BE2C (cell line): ENCODE measurements at regions not wholly inside any gene's neighbourhood (a gene's known extent, or its start where the extent isn't known, plus 50 kb on each side); places are given as distances from the start of the nearest gene placed in this dataset.

Source experiments
- DNase-seq: peaks from one replicate; pipeline ENCODE4 v3.0.0-alpha.2; 2020
- H3K27me3 ChIP-seq: fragments of 250-450 bp; sonication (Bioruptor Pico); 2 replicates; pipeline ENCODE4 v1.5.1; 2020; ENCODE audit warnings: mild to moderate bottlenecking
- H3K36me3 ChIP-seq: fragments of 250-450 bp; sonication (Bioruptor Pico); 2 replicates; pipeline ENCODE4 v1.5.1; 2020; ENCODE audit warnings: mild to moderate bottlenecking
- H3K4me1 ChIP-seq: fragments of 250-450 bp; sonication (Bioruptor Pico); 2 replicates; pipeline ENCODE4 v1.5.1; 2020
- H3K4me3 ChIP-seq: 2 replicates; pipeline ENCODE4 v1.5.1; 2011; ENCODE audit warnings: low read depth, low read length
- H3K9me3 ChIP-seq: fragments of 250-450 bp; sonication (Bioruptor Pico); 2 replicates; pipeline ENCODE4 v1.5.1; 2020
- TF ChIP-seq, protein P1 (sequence below): IDR thresholded peaks from 2 replicates; pipeline ENCODE4 v1.5.1; 2012; ENCODE audit warnings: mild to moderate bottlenecking, low read depth, low read length

DNA sequence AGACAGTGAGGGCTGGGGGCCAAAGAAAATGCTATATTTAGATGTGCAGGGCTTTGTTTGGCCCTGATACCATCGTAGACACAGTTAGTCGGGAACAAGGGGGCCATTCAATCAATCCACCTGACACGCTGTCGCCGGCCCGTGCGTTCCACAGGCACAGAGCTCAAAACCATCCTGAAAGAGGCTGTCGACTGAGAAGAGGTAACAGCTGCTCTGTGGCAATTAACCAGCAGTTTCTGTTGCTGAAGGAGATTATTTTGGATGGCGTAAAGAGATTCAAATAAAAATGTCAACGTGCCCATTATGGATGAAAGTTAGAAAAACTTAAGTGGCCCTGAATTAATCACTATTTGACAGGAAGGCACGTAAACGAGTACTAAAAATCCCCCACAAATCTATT lies 276.2 kb upstream of the IRX5 start:
- H3K9me3 ChIP-seq = no peaks in the 10 kb centered on the region
- no peak overlapping the region for H3K4me3 ChIP-seq
- TF ChIP-seq, protein P1, sequence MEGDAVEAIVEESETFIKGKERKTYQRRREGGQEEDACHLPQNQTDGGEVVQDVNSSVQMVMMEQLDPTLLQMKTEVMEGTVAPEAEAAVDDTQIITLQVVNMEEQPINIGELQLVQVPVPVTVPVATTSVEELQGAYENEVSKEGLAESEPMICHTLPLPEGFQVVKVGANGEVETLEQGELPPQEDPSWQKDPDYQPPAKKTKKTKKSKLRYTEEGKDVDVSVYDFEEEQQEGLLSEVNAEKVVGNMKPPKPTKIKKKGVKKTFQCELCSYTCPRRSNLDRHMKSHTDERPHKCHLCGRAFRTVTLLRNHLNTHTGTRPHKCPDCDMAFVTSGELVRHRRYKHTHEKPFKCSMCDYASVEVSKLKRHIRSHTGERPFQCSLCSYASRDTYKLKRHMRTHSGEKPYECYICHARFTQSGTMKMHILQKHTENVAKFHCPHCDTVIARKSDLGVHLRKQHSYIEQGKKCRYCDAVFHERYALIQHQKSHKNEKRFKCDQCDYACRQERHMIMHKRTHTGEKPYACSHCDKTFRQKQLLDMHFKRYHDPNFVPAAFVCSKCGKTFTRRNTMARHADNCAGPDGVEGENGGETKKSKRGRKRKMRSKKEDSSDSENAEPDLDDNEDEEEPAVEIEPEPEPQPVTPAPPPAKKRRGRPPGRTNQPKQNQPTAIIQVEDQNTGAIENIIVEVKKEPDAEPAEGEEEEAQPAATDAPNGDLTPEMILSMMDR = no peak
- H3K27me3 ChIP-seq = peaks cover 2% of the 10 kb centered on the region
- no peaks in the 10 kb centered on the region for H3K36me3 ChIP-seq
- H3K4me1 ChIP-seq = no peaks in the 10 kb centered on the region
- DNase-seq = no peak

DNA sequence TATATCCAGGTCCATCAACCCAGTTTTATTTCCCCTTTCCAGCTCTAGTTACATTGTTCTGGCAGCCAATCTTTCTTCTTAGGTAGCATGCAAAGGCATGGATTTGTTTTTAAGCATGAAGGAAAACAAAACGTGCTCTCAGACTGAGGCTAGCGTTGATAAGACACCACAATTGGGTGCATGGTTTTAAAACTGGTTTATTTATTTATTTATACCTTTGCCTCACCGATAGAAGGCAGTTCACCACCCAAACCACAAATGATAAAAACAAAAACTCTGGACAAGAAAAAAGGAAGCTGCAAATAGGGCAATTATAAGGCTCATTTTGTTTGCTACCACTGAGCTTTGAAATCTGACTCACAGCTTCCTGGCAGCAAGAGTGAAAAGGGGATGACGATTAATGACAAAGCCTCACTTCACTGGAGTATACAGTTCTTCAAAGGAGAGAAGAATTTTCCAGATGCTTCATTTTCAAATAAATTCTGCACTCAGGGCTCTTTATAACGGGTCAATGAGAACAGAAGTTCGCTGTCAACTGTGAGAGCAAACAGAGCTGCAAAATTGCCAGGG lies 278.4 kb upstream of the IRX5 start:
- Histone ChIP-seq H3K36me3 (no peaks in the 10 kb centered on the region), H3K4me3 (no peak overlapping the region)
- no peak for DNase-seq

DNA sequence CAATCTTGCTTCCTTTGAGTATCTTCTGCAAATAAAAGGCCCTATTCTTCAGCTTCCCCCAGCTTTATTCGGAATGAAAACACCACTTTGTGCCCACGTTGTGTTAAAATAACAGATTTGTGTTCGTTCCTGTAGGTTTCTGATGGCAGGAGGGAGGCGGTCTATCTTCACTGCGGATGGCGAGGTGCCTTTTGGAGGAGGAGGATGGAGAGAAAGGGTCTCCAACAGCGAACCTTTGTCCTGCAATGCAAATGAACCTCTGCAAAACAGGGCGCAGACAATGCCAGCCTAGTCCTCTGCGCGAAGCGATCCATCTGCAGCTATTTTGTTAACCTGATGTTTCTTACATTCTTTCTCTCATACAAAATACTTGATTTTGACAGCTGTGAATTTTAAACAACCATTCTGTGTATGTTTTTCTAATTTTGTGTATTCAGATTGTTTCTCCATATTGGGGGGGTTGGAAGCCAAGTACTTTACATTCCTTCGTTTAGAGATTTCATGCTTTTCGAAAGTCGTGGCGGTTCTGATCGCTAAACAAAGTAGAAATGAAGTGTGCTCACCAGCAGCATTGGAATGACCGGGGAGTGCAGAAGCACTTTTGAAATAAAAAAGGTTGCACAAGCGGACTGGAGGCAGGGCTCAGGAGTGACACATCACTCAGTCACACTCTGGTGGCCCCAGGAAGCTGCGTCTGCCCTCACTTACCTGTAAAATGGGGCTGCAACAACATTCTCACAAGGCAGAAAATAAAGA lies 279.0 kb upstream of the IRX5 start:
- no peaks in the 10 kb centered on the region for H3K36me3 ChIP-seq
- TF ChIP-seq, protein P1 = no peak
- H3K4me1 ChIP-seq = no peaks in the 10 kb centered on the region
- no peak for DNase-seq
- H3K27me3 ChIP-seq = peaks cover 5% of the 10 kb centered on the region
- no peaks in the 10 kb centered on the region for H3K9me3 ChIP-seq
- H3K4me3 ChIP-seq = no peak overlapping the region

More for the DNA sequence above, 278.4 kb upstream of the IRX5 start:
- Histone ChIP-seq H3K27me3 (peaks cover 5% of the 10 kb centered on the region), H3K4me1 (no peaks in the 10 kb centered on the region), H3K9me3 (no peaks in the 10 kb centered on the region)
- TF ChIP-seq, protein P1 = no peak

DNA sequence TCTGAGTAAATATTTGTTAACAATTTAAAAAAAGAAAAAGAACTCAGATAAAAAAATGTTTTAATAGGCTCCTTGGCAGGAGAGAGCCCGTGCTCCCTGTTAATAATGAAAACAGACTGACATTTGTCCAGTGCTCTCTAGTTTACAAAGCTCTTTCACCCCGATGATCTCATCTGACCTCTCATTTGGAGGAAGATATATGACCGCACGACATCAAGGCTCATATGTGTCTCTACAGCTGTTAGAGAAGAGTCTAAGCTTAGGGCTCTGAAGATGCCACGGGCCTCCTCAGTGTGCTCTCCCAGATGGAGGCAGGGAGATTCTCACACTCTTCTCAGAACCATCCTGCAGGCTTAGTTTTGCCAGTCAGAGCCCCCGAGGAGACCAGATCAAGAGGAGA lies 280.8 kb upstream of the IRX5 start:
- TF ChIP-seq, protein P1 = no peak
- no peaks in the 10 kb centered on the region for H3K4me1 ChIP-seq
- H3K4me3 ChIP-seq = no peak overlapping the region
- no peak for DNase-seq
- no peaks in the 10 kb centered on the region for H3K9me3 ChIP-seq
- H3K36me3 ChIP-seq = no peaks in the 10 kb centered on the region
- H3K27me3 ChIP-seq = peaks cover 10% of the 10 kb centered on the region

DNA sequence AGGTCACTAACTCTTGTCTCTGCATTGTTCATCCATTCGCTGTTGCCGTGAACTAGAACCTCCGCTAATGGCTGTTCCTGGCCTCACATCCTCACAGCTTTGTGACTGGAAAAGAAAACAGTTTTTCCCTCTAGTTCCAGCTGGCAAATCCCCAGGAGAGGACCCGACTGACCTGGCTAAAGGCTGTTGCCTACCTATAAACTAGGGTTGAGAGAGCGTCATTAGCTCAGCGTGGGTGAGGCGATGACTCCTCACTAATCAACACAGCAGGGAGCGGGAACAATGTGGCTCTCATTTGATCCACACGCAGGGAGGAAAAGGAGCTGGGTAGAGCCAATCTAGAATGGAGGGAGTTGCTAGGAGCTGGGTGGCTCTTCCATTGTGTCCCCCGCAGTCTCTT lies 282.1 kb upstream of the IRX5 start:
- Histone ChIP-seq H3K9me3 (no peaks in the 10 kb centered on the region), H3K36me3 (no peaks in the 10 kb centered on the region), H3K4me1 (no peaks in the 10 kb centered on the region), H3K4me3 (no peak overlapping the region), H3K27me3 (peaks cover 18% of the 10 kb centered on the region)
- no peak for DNase-seq
- TF ChIP-seq, protein P1 = no peak

DNA sequence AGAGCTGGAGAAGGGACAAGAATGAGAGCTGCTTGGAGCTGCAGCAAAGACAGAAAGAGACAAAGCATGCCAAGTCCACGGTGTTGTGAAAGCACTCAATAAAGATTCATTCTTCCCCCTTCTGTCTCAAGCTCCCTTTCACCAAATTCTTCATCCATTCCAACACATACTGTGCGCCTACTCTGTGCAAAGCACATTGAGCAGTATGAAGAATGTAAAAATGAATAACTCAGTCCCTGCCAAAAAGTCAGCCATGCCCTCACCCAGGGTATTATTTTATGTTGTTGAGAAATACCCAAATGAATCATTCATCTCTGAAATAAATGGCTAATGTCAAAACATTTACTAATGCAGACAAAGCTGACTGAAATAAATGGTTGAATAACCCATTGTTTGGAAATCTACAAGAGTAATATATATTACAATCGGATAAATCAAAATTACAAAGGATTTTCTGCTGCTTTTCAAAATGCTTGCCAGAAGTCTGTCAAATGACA lies 282.9 kb upstream of the IRX5 start:
- H3K27me3 ChIP-seq = peaks cover 18% of the 10 kb centered on the region
- no peaks in the 10 kb centered on the region for H3K36me3 ChIP-seq
- no peak overlapping the region for H3K4me3 ChIP-seq
- H3K9me3 ChIP-seq = no peaks in the 10 kb centered on the region
- TF ChIP-seq, protein P1 = no peak
- no peaks in the 10 kb centered on the region for H3K4me1 ChIP-seq
- DNase-seq = no peak
